Stomach (tissue), 8 donors: ENCODE measurements at regions not wholly inside any gene's neighbourhood (a gene's known extent, or its start where the extent isn't known, plus 50 kb on each side); places are given as distances from the start of the nearest gene placed in this dataset.
A peak's percentile ranks its signal among the peaks of the same experiment; 100 is the strongest.

Source experiments
- DNase-seq, 2 donors: peaks; one replicate each; pipeline versions ENCODE4 v3.0.0 to v3.0.0-alpha.2; 2013 to 2019
- H3K27ac ChIP-seq, 5 donors: fragments of 200-600 bp in 4 of 5; sonication (generic) in 4 of 5; one replicate each; pipeline ENCODE4 v1.5.1; 2013 to 2019; ENCODE audit warnings: mild to moderate bottlenecking in 1 of 5, moderate library complexity in 1 of 5
- H3K27me3 ChIP-seq, 3 donors: fragments of 200-600 bp; sonication (generic); one replicate each; pipeline ENCODE4 v1.5.1; 2017 to 2019; ENCODE audit warnings: mixed run types in 1 of 3
- H3K36me3 ChIP-seq, 4 donors: fragments of 200-600 bp; sonication (generic); 1 replicate in 3 of 4; 2 replicates in 1 of 4; pipeline ENCODE4 v1.5.1; 2016 to 2019
- H3K4me1 ChIP-seq, 4 donors: fragments of 200-600 bp; sonication (generic); one replicate each; pipeline ENCODE4 v1.5.1; 2016 to 2019
- H3K4me3 ChIP-seq, 4 donors: fragments of 200-600 bp; sonication (generic) in 3 of 4; one replicate each; pipeline ENCODE4 v1.5.1; 2016 to 2019; ENCODE audit warnings: mild to moderate bottlenecking in 1 of 4
- H3K9me3 ChIP-seq, 4 donors: fragments of 200-600 bp; sonication (generic); one replicate each; pipeline ENCODE4 v1.5.1; 2016 to 2019
- EP300 ChIP-seq: sonication (generic); formaldehyde crosslinking; IDR thresholded peaks from one replicate; pipeline ENCODE4 v1.6.1; 2017; ENCODE audit warnings: antibody characterized with exemption
- POLR2A ChIP-seq, 4 donors: fragments of 450-650 bp; IDR thresholded peaks; one replicate each; pipeline ENCODE4 v1.6.1; 2016; ENCODE audit warnings: antibody characterized with exemption in 4 of 4, control low read depth in 2 of 4, mild to moderate bottlenecking in 1 of 4, moderate library complexity in 1 of 4
- POLR2AphosphoS5 ChIP-seq, 3 donors: sonication (generic); formaldehyde crosslinking; IDR thresholded peaks; one replicate each; pipeline ENCODE4 v1.6.1; 2016; ENCODE audit warnings: antibody characterized with exemption in 3 of 3
- WGBS, 5 donors: extraction: QIAGEN DNeasy Blood & Tissue Kit in 3 of 5; methylation state at CpG; one replicate each; pipeline versions ENCODE4 v1.1.5 to v1.1.7; 2013 to 2018; 5-methylcytosine and 5-hydroxymethylcytosine counted together
- intact Hi-C: fragments of 100-400 bp; cut with DNase I; formaldehyde crosslinking; loops from one replicate; pipeline ENCODE4 v1.15.1; 2023; ENCODE audit warnings: low total_unique reads
- TF ChIP-seq, protein P1 (sequence below), 7 experiments: fragments of 450-650 bp in 4 of 7; fragments of 200-600 bp in 3 of 7; sonication (generic) in 3 of 7; IDR thresholded peaks; one replicate each; pipeline ENCODE4 v1.5.1; 2016 to 2019; ENCODE audit warnings: antibody characterized with exemption in 7 of 7, control low read depth in 2 of 7, mild to moderate bottlenecking in 1 of 7
- donor health status: healthy with polysubstance abuse.
- donor health status: Bipolar disorder and iron deficiency.
- donor health status: healthy.

DNA sequence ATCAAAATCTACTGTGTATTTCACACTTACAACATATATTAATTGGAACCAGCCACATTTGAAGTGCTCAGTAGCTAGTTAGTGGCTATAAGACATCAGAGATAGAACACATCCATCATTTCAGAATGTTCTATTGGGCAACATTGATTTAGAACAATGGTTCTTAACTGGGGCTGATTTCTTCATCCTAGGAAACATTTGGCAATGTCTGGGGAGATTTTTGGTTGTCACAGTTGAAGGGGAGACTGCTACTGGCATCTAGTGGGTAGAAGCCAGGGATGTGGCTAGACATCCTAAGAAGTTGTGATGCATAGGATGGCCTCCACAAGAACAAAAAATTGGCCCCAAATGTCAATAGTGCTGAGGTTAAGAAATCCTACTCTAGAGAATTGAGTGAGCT, 132.5 kb downstream of the OLIG3 start:
- no peak for DNase-seq
- intact Hi-C loops: no loop called here
- peaks cover 0 to 7% (median 3%) of the 10 kb centered on the region in 4 donors for H3K4me1 ChIP-seq
- H3K4me3 ChIP-seq: no peak overlapping the region
- H3K36me3 ChIP-seq: no peaks in the 10 kb centered on the region
- no peaks in the 10 kb centered on the region for H3K27me3 ChIP-seq
- H3K9me3 ChIP-seq: no peaks in the 10 kb centered on the region
- H3K27ac ChIP-seq: no peak overlapping the region
- TF ChIP-seq EP300 (no peak), POLR2AphosphoS5 (IDR thresholded peaks at IDR 0.05) (no peak), POLR2A (IDR thresholded peaks at IDR 0.05) (no peak)
- TF ChIP-seq, protein P1, sequence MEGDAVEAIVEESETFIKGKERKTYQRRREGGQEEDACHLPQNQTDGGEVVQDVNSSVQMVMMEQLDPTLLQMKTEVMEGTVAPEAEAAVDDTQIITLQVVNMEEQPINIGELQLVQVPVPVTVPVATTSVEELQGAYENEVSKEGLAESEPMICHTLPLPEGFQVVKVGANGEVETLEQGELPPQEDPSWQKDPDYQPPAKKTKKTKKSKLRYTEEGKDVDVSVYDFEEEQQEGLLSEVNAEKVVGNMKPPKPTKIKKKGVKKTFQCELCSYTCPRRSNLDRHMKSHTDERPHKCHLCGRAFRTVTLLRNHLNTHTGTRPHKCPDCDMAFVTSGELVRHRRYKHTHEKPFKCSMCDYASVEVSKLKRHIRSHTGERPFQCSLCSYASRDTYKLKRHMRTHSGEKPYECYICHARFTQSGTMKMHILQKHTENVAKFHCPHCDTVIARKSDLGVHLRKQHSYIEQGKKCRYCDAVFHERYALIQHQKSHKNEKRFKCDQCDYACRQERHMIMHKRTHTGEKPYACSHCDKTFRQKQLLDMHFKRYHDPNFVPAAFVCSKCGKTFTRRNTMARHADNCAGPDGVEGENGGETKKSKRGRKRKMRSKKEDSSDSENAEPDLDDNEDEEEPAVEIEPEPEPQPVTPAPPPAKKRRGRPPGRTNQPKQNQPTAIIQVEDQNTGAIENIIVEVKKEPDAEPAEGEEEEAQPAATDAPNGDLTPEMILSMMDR (IDR thresholded peaks at IDR 0.05): no peak

DNA sequence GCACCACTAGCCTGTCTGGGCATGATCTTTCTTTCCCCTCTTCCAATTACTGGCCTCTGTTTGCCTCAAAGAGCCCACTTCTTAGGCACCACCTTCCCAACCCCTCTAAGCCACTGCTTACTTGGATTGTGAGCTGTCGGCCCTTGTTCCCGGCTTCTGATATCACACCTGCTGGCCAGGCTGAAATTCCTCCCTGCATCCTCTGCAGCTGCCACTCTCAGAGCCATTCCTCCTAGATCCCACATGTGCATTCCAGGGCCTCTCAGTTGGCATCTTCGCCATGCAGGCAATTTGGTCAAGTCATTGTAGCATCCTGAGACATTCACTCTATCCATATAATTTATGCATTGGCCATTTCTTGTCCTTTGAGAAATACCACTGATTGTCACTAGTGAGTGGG, 135.9 kb downstream of the OLIG3 start:
- Histone ChIP-seq H3K9me3 (no peaks in the 10 kb centered on the region), H3K4me1 (peaks cover 0 to 10% (median 6%) of the 10 kb centered on the region in 4 donors), H3K27me3 (no peaks in the 10 kb centered on the region), H3K4me3 (no peak overlapping the region), H3K36me3 (no peaks in the 10 kb centered on the region), H3K27ac (no peak overlapping the region)
- intact Hi-C loops: no loop called here
- no peak for DNase-seq
- WGBS, 5 donors: 57 to 77% (median 70%) methylated on average over 3 of the region's 3 CpGs
- TF ChIP-seq POLR2A (IDR thresholded peaks at IDR 0.05) (no peak), EP300 (no peak), POLR2AphosphoS5 (IDR thresholded peaks at IDR 0.05) (no peak)
- TF ChIP-seq, protein P1 (IDR thresholded peaks at IDR 0.05): no peak

DNA sequence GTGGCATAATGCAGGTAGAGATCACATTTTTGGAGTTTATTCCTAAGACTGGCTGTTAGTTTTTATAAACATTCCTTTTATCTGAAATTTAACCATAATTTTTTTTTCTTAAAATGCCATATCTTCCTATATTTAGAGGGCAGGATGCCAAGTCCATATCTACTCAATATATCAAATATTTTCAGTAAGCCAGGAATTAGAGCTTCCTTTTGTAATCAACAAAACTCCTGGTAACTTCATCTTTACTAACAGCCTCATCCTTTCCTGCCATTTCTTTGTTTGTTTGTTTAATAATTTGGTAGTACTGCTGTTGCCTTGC, 136.3 kb downstream of the OLIG3 start:
- Histone ChIP-seq H3K27me3 (no peaks in the 10 kb centered on the region), H3K27ac (no peak overlapping the region), H3K4me3 (no peak overlapping the region), H3K4me1 (peaks cover 0 to 14% (median 7%) of the 10 kb centered on the region in 4 donors), H3K36me3 (no peaks in the 10 kb centered on the region), H3K9me3 (no peaks in the 10 kb centered on the region)
- DNase-seq: no peak
- TF ChIP-seq EP300 (no peak), POLR2AphosphoS5 (IDR thresholded peaks at IDR 0.05) (no peak), POLR2A (IDR thresholded peaks at IDR 0.05) (no peak)
- TF ChIP-seq, protein P1 (IDR thresholded peaks at IDR 0.05): no peak
- intact Hi-C loops: no loop called here

DNA sequence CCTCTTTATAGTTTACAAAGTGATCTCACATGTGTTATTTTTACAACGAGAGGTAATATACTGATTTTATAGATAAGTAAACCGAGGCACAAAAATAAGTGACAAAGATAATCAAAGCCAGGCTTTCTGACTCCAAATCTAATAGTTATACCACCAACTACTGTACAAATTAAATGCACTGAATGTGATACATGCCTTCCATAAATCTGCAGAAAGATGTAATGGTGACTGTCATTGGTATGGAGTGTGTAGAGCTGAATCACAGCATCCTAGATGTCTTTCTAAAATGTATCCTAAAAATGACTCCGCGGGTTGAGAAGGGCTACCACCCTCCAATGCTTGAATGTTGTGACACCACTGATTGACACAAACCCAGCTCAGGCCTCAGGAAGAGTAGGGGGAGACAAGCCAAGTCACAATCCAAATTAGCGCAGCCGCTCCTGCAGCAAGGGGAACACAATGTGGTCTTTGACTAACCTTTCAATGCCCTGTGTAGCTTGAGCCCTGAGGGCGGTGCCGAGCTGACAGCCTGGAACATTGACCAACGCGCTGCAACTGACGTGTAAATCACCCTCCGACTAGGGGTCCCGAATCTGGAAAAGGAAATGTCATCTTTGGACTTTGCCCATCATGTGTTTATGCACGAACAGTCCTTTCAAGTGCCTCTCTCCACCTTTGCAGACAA, 136.8 kb downstream of the OLIG3 start:
- no peaks in the 10 kb centered on the region for H3K27me3 ChIP-seq
- H3K27ac ChIP-seq: no peak overlapping the region
- no peak overlapping the region for H3K4me3 ChIP-seq
- peaks cover 0 to 17% (median 8%) of the 10 kb centered on the region in 4 donors for H3K4me1 ChIP-seq
- DNase-seq: peak in 1 of 2 donors; percentile 51
- TF ChIP-seq EP300 (no peak), POLR2AphosphoS5 (IDR thresholded peaks at IDR 0.05) (no peak), POLR2A (IDR thresholded peaks at IDR 0.05) (no peak)
- TF ChIP-seq, protein P1 (IDR thresholded peaks at IDR 0.05): no peak
- intact Hi-C loops: no loop called here
- no peaks in the 10 kb centered on the region for H3K9me3 ChIP-seq
- H3K36me3 ChIP-seq: no peaks in the 10 kb centered on the region
- WGBS, 5 donors: 38 to 55% (median 50%) methylated on average over 14 of the region's 14 CpGs
